ENCODE measurements at regions not wholly inside any gene's neighbourhood (a gene's known extent, or its start where the extent isn't known, plus 50 kb on each side); places are given as distances from the start of the nearest gene placed in this dataset.

DNA sequence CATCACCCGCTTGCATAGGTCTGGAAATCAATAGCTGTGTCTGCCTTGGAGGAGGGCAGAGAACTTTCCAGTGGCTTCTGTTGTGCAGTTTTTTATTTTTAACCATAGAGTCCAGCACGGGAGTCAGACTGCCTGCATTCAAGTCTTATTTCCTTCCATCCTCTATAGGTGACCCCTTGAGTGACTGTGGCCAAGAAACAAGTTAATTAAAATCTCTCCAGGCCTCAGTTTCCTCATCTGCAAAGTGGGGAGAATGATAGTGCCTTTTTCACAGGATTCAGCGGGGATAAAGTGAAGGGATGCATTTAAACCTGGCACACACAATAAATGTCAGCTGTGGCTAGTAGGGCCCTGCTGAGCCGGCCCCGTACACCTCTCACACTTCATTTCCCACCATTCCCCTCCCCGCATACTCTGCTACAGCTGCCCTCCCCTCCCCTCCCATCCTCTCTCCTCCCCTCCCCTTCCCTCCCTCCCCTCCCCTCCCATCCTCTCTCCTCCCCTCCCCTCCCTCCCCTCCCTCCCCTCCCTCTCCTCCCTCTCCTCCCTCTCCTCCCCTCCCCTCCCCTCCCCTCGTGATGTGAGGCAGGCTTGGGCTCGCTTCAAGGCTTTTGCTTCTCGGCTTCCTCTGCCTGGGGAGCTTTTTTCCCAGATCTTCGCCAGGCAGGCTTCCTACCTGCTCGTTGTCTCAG, 150.5 kb downstream of the TFAP2C start:
- TF ChIP-seq CTCF (IDR thresholded peaks at IDR 0.05 in 2 of 3, conservative IDR thresholded peaks at IDR 0.05 in 1 of 3; ENCODE audit: borderline replicate concordance in 1 of 3, insufficient read depth in 1 of 3, low read depth in 2 of 3, low read length in 2 of 3) (no peak), ZNF274 (IDR thresholded peaks at IDR 0.05; ENCODE audit: low read depth, low read length) (no peak), CEBPB (IDR thresholded peaks at IDR 0.05; ENCODE audit: low read depth) (no peak), EZH2phosphoT487 (IDR thresholded peaks at IDR 0.05; ENCODE audit: borderline replicate concordance) (no peak), POLR2AphosphoS5 (IDR thresholded peaks at IDR 0.05; ENCODE audit: low read depth, low read length) (no peak), MAX (IDR thresholded peaks at IDR 0.05) (no peak), TCF7L2 (IDR thresholded peaks at IDR 0.05; ENCODE audit: borderline replicate concordance, extremely low read depth, insufficient read depth, insufficient read length) (no peak), POLR2A (IDR thresholded peaks at IDR 0.05; ENCODE audit: borderline replicate concordance, extremely low read depth, insufficient read depth, insufficient read length) (no peak)
- TF ChIP-seq, protein P1, sequence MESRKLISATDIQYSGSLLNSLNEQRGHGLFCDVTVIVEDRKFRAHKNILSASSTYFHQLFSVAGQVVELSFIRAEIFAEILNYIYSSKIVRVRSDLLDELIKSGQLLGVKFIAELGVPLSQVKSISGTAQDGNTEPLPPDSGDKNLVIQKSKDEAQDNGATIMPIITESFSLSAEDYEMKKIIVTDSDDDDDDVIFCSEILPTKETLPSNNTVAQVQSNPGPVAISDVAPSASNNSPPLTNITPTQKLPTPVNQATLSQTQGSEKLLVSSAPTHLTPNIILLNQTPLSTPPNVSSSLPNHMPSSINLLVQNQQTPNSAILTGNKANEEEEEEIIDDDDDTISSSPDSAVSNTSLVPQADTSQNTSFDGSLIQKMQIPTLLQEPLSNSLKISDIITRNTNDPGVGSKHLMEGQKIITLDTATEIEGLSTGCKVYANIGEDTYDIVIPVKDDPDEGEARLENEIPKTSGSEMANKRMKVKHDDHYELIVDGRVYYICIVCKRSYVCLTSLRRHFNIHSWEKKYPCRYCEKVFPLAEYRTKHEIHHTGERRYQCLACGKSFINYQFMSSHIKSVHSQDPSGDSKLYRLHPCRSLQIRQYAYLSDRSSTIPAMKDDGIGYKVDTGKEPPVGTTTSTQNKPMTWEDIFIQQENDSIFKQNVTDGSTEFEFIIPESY (IDR thresholded peaks at IDR 0.05; ENCODE audit: extremely low read depth, insufficient replicate concordance, low read length) = no peak
